HG03139 (cell line): ENCODE measurements at regions not wholly inside any gene's neighbourhood (a gene's known extent, or its start where the extent isn't known, plus 50 kb on each side); places are given as distances from the start of the nearest gene placed in this dataset.

Source experiments
- ATAC-seq: cut with Tn5 transposase; IDR thresholded peaks from one replicate; pipeline ENCODE4 v1.9.1; 2021; ENCODE audit not compliant: unreplicated experiment

- ATAC-seq = no peak
Measured at GRCh38 chr18:55166260-55166598, 207.0 kb upstream of the CCDC68 start.

- ATAC-seq = no peak
Measured at GRCh38 chr18:55163550-55163949, 204.3 kb upstream of the CCDC68 start.

- no peak for ATAC-seq
Measured at GRCh38 chr18:55161916-55162315, 202.7 kb upstream of the CCDC68 start.

GRCh38 chr18:55159027-55159426, 199.8 kb upstream of the CCDC68 start:
- ATAC-seq = no peak

GRCh38 chr18:55158570-55158969, 199.3 kb upstream of the CCDC68 start:
- ATAC-seq = no peak

GRCh38 chr18:55153346-55153745, 194.1 kb upstream of the CCDC68 start:
- ATAC-seq = no peak

- ATAC-seq = no peak
Measured at GRCh38 chr18:55152801-55153200, 193.5 kb upstream of the CCDC68 start.

- ATAC-seq = no peak
Measured at GRCh38 chr18:55149994-55150393, 190.7 kb upstream of the CCDC68 start.

- no peak for ATAC-seq
Measured at GRCh38 chr18:55147791-55148190, 188.5 kb upstream of the CCDC68 start.

- no peak for ATAC-seq
Measured at GRCh38 chr18:55144193-55144930, 185.1 kb upstream of the CCDC68 start.

- ATAC-seq = no peak
Measured at GRCh38 chr18:55142410-55142809, 183.1 kb upstream of the CCDC68 start.

GRCh38 chr18:55141318-55141717, 182.1 kb upstream of the CCDC68 start:
- ATAC-seq = no peak

- no peak for ATAC-seq
Measured at GRCh38 chr18:55139836-55140235, 180.6 kb upstream of the CCDC68 start.

- ATAC-seq = no peak
Measured at GRCh38 chr18:55139307-55139706, 180.0 kb upstream of the CCDC68 start.

- ATAC-seq = no peak
Measured at GRCh38 chr18:55138401-55138800, 179.1 kb upstream of the CCDC68 start.

GRCh38 chr18:55137602-55138001, 178.3 kb upstream of the CCDC68 start:
- no peak for ATAC-seq

- no peak for ATAC-seq
Measured at GRCh38 chr18:55136864-55137263, 177.6 kb upstream of the CCDC68 start.

GRCh38 chr18:55136258-55136657, 177.0 kb upstream of the CCDC68 start:
- ATAC-seq = no peak

- no peak for ATAC-seq
Measured at GRCh38 chr18:55133378-55133777, 174.1 kb upstream of the CCDC68 start.

- no peak for ATAC-seq
Measured at GRCh38 chr18:55128437-55128836, 169.2 kb upstream of the CCDC68 start.

GRCh38 chr18:55124078-55124763, 165.0 kb upstream of the CCDC68 start:
- no peak for ATAC-seq

GRCh38 chr18:55123361-55123760, 164.1 kb upstream of the CCDC68 start:
- ATAC-seq = no peak
